SK-N-SH (cell line): ENCODE measurements at regions not wholly inside any gene's neighbourhood (a gene's known extent, or its start where the extent isn't known, plus 50 kb on each side); places are given as distances from the start of the nearest gene placed in this dataset.

Experiments used
- CTCF ChIA-PET: fragments of 300-600, 350-600 bp; formaldehyde crosslinking; extraction: SDS; loops from one replicate; lab custom pipeline; 2021; lab: Yijun Ruan, JAX
- POLR2A ChIA-PET: fragments of 350-600 bp; sonication (Branson Sonifier 250); formaldehyde crosslinking; extraction: SDS; loops from one replicate; lab custom pipeline; 2020; ENCODE audit warnings: antibody characterized with exemption, inconsistent platforms; lab: Yijun Ruan, JAX
- DNase-seq: peaks from one replicate; pipeline ENCODE4 v3.0.0; 2012
- H2AFZ ChIP-seq: fragments of 200-600 bp; sonication (generic); 2 replicates; pipeline ENCODE4 v1.8.1; 2016; ENCODE audit warnings: antibody characterized with exemption, mild to moderate bottlenecking, low read depth
- H3F3A ChIP-seq: fragments of 200-600 bp; sonication (generic); replicated peaks from 2 replicates; pipeline ENCODE3; 2016; ENCODE audit warnings: antibody characterized with exemption, mild to moderate bottlenecking; ENCODE audit not compliant: insufficient read depth
- H3K27ac ChIP-seq, 2 experiments: fragments of 200-500 bp in 1 of 2; fragments of 200-600 bp in 1 of 2; sonication (Bioruptor generic) in 1 of 2; sonication (generic), shearing (Covaris generic) in 1 of 2; 2 replicates each; pipeline versions ENCODE4 v1.5.1 to v1.6.1; 2014 to 2016; ENCODE audit warnings: low read depth in 2 of 2, inconsistent platforms in 1 of 2, low read length in 1 of 2, mild to moderate bottlenecking in 1 of 2, mixed read lengths in 1 of 2
- H3K27me3 ChIP-seq: fragments of 200-600 bp; sonication (generic), shearing (Covaris generic); 2 replicates; pipeline ENCODE4 v1.6.1; 2016; ENCODE audit warnings: mixed run types; ENCODE audit not compliant: insufficient read depth
- H3K36me3 ChIP-seq, 2 experiments: fragments of 200-500 bp in 1 of 2; fragments of 200-600 bp in 1 of 2; sonication (Bioruptor generic) in 1 of 2; sonication (generic) in 1 of 2; replicated peaks in 1 of 2; 2 replicates each; pipeline versions ENCODE3 to v1.5.1; 2014 to 2016; ENCODE audit warnings: low read length in 1 of 2, mild to moderate bottlenecking in 1 of 2; ENCODE audit not compliant: insufficient read depth in 2 of 2, control insufficient read depth in 1 of 2
- H3K4me1 ChIP-seq, 2 experiments: fragments of 200-500 bp in 1 of 2; fragments of 200-600 bp in 1 of 2; sonication (Bioruptor generic) in 1 of 2; sonication (generic), shearing (Covaris generic) in 1 of 2; 2 replicates each; pipeline versions ENCODE4 v1.5.1 to v1.6.1; 2014 to 2016; ENCODE audit warnings: low read depth in 1 of 2, low read length in 1 of 2, mixed run types in 1 of 2; ENCODE audit not compliant: insufficient read depth in 2 of 2, control insufficient read depth in 1 of 2
- H3K4me2 ChIP-seq: fragments of 200-600 bp; sonication (generic), shearing (Covaris generic); 2 replicates; pipeline ENCODE4 v1.6.1; 2017; ENCODE audit warnings: mixed run types
- H3K4me3 ChIP-seq, 2 experiments: fragments of 200-500 bp in 1 of 2; fragments of 200-600 bp in 1 of 2; sonication (Bioruptor generic) in 1 of 2; sonication (generic), shearing (Covaris generic) in 1 of 2; 2 replicates each; pipeline versions ENCODE4 v1.5.1 to v1.8.1; 2014 to 2016; ENCODE audit warnings: low read depth in 2 of 2, inconsistent platforms in 1 of 2, low read length in 1 of 2, mild to moderate bottlenecking in 1 of 2, mixed read lengths in 1 of 2, moderate library complexity in 1 of 2
- H3K79me2 ChIP-seq: fragments of 200-600 bp; sonication (generic); 2 replicates; pipeline ENCODE4 v1.8.1; 2017; ENCODE audit warnings: mild to moderate bottlenecking; ENCODE audit not compliant: insufficient read depth
- H3K9ac ChIP-seq: fragments of 200-600 bp; sonication (generic); 2 replicates; pipeline ENCODE4 v1.6.1; 2017; ENCODE audit warnings: mixed run types
- H3K9me2 ChIP-seq: fragments of 200-600 bp; sonication (generic); 2 replicates; pipeline ENCODE4 v1.6.1; 2017; ENCODE audit warnings: mixed run types
- H3K9me3 ChIP-seq: fragments of 200-600 bp; sonication (generic); 2 replicates; pipeline ENCODE4 v1.6.1; 2017; ENCODE audit warnings: mixed run types, mild to moderate bottlenecking, moderate library complexity
- H4K20me1 ChIP-seq: fragments of 200-600 bp; sonication (generic); 2 replicates; pipeline ENCODE4 v1.6.1; 2017; ENCODE audit warnings: mild to moderate bottlenecking, mixed run types; ENCODE audit not compliant: insufficient read depth
- CHD2 ChIP-seq: fragments of 150-350 bp; IDR thresholded peaks from 2 replicates; pipeline ENCODE4 v1.6.1; 2018; ENCODE audit warnings: low read length; ENCODE audit not compliant: partially characterized antibody
- EZH2phosphoT487 ChIP-seq: fragments of 200-600 bp; sonication (generic); IDR thresholded peaks from 2 replicates; pipeline ENCODE4 v1.6.1; 2017; ENCODE audit warnings: low read depth, mixed run types, mild to moderate bottlenecking, antibody characterized with exemption, moderate library complexity, borderline replicate concordance
- FOSL2 ChIP-seq: IDR thresholded peaks from 2 replicates; pipeline ENCODE4 v1.4.0; 2012; ENCODE audit warnings: low read depth, mild to moderate bottlenecking, moderate library complexity, borderline replicate concordance
- FOXJ3 ChIP-seq: sonication (generic); formaldehyde crosslinking; IDR thresholded peaks from 2 replicates; pipeline ENCODE4 v1.5.1; 2020; ENCODE audit warnings: mild to moderate bottlenecking, missing genetic modification reagents
- GABPA ChIP-seq: IDR thresholded peaks from 2 replicates; pipeline ENCODE4 v1.4.0; 2012; ENCODE audit warnings: low read depth, mild to moderate bottlenecking
- JUND ChIP-seq: IDR thresholded peaks from 2 replicates; pipeline ENCODE4 v1.4.0; 2012
- MAX ChIP-seq: IDR thresholded peaks from 2 replicates; pipeline ENCODE4 v1.4.0; 2012; ENCODE audit warnings: low read depth
- NRF1 ChIP-seq: IDR thresholded peaks from 2 replicates; pipeline ENCODE4 v1.6.1; 2012; ENCODE audit warnings: low read depth, mild to moderate bottlenecking, low read length
- PBX3 ChIP-seq: IDR thresholded peaks from 2 replicates; pipeline ENCODE4; 2012
- POLR2AphosphoS5 ChIP-seq: IDR thresholded peaks from 2 replicates; pipeline ENCODE4 v1.6.1; 2012; ENCODE audit warnings: low read depth, low read length
- REST ChIP-seq: IDR thresholded peaks from 2 replicates; pipeline ENCODE4 v1.6.1; 2012; ENCODE audit warnings: mild to moderate bottlenecking, low read depth, low read length, moderate library complexity
- SIN3A ChIP-seq: IDR thresholded peaks from 2 replicates; pipeline ENCODE4 v1.6.1; 2012; ENCODE audit warnings: low read depth, mild to moderate bottlenecking, low read length, moderate library complexity, borderline replicate concordance
- TAF1 ChIP-seq: IDR thresholded peaks from 2 replicates; pipeline ENCODE4 v1.6.1; 2012; ENCODE audit warnings: low read depth, mild to moderate bottlenecking, low read length, moderate library complexity, borderline replicate concordance
- WGBS: methylation state at CpG from one replicate; pipeline ENCODE4 v1.1.6; 2017; ENCODE audit warnings: low lambda C conversion rate; 5-methylcytosine and 5-hydroxymethylcytosine counted together

GRCh38 chr12:24697295-24697694 lies 251.6 kb downstream of the BCAT1 start:
- Histone ChIP-seq H3K36me3 (no peaks in the 10 kb centered on the region), H3K4me3 (no peak overlapping the region), H3K27ac (no peak overlapping the region), H3K79me2 (no peaks in the 10 kb centered on the region), H3K4me1 (no peaks in the 10 kb centered on the region), H3F3A (no peaks in the 10 kb centered on the region), H3K9ac (no peak overlapping the region), H3K9me2 (no peaks in the 10 kb centered on the region), H3K4me2 (no peak overlapping the region), H2AFZ (no peak overlapping the region), H3K27me3 (no peaks in the 10 kb centered on the region), H4K20me1 (no peaks in the 10 kb centered on the region), H3K9me3 (no peaks in the 10 kb centered on the region)
- WGBS: 59% methylated on average over 2 of the region's 2 CpGs
- POLR2A ChIA-PET: no interaction called here
- CTCF ChIA-PET: no interaction called here
- TF ChIP-seq NRF1 (no peak), SIN3A (no peak), EZH2phosphoT487 (no peak), TAF1 (no peak)
- DNase-seq: no peak

- H3K9me3 ChIP-seq: no peaks in the 10 kb centered on the region
- H3K36me3 ChIP-seq: no peaks in the 10 kb centered on the region
- H3K4me3 ChIP-seq: no peak overlapping the region
- WGBS: 71% methylated on average over 6 of the region's 6 CpGs
- no peaks in the 10 kb centered on the region for H3K27me3 ChIP-seq
- H3K9ac ChIP-seq: no peak overlapping the region
- TF ChIP-seq JUND (no peak), POLR2AphosphoS5 (no peak), GABPA (no peak), CHD2 (no peak), SIN3A (no peak), EZH2phosphoT487 (no peak), PBX3 (no peak), FOXJ3 (CRISPR knock-in tag) (no peak), FOSL2 (no peak), REST (no peak), MAX (no peak)
- POLR2A ChIA-PET: no interaction called here
- H3K4me1 ChIP-seq: no peaks in the 10 kb centered on the region
- no peak overlapping the region for H2AFZ ChIP-seq
- H4K20me1 ChIP-seq: no peaks in the 10 kb centered on the region
- no peak overlapping the region for H3K27ac ChIP-seq
- CTCF ChIA-PET: no interaction called here
- H3F3A ChIP-seq: no peaks in the 10 kb centered on the region
- no peaks in the 10 kb centered on the region for H3K9me2 ChIP-seq
- DNase-seq: no peak
- no peak overlapping the region for H3K4me2 ChIP-seq
- no peaks in the 10 kb centered on the region for H3K79me2 ChIP-seq
These were observed 252.1 kb downstream of the BCAT1 start for GRCh38 chr12:24696800-24697199.
